ENCODE measurements at regions not wholly inside any gene's neighbourhood (a gene's known extent, or its start where the extent isn't known, plus 50 kb on each side); places are given as distances from the start of the nearest gene placed in this dataset.
A peak's percentile ranks its signal among the peaks of the same experiment; 100 is the strongest.
"Not testable (repeated sequence)": the region's sequence is repeated elsewhere in the genome, so short reads cannot be mapped to it uniquely, and the experiment has no call there.

- not testable (repeated sequence) for H3K4me3 Mint-ChIP-seq; H3K4me1 Mint-ChIP-seq; H3K27ac Mint-ChIP-seq; ATAC-seq (replicated peaks); H3K36me3 Mint-ChIP-seq; DNase-seq; H3K27me3 Mint-ChIP-seq; H3K9me3 Mint-ChIP-seq
These were observed 370.0 kb downstream of the TBL1XR1 start for GRCh38 chr3:176827244-176827643.

- Mint-ChIP-seq H3K27me3 (no peaks in the 10 kb centered on the region), H3K27ac (no peak overlapping the region), H3K36me3 (no peaks in the 10 kb centered on the region), H3K9me3 (peaks cover 2 to 5% of the 10 kb centered on the region in 2 donors), H3K4me3 (no peak overlapping the region), H3K4me1 (no peaks in the 10 kb centered on the region)
- DNase-seq (no peak), ATAC-seq (replicated peaks) (no peak)
These were observed 372.5 kb downstream of the TBL1XR1 start for GRCh38 chr3:176824811-176825210.

- Mint-ChIP-seq H3K27ac (no peak overlapping the region), H3K4me3 (no peak overlapping the region), H3K36me3 (no peaks in the 10 kb centered on the region), H3K27me3 (no peaks in the 10 kb centered on the region), H3K4me1 (no peaks in the 10 kb centered on the region), H3K9me3 (peaks cover 2 to 3% of the 10 kb centered on the region in 2 donors)
- ATAC-seq (replicated peaks) (no peak), DNase-seq (no peak)
These were observed 376.5 kb downstream of the TBL1XR1 start for GRCh38 chr3:176820764-176821163.

GRCh38 chr3:176816937-176817336 is 380.3 kb downstream of the TBL1XR1 start:
- peaks cover 0 to 3% of the 10 kb centered on the region in 2 donors for H3K9me3 Mint-ChIP-seq
- no peaks in the 10 kb centered on the region for H3K4me1 Mint-ChIP-seq
- no peak overlapping the region for H3K4me3 Mint-ChIP-seq
- H3K36me3 Mint-ChIP-seq: no peaks in the 10 kb centered on the region
- DNase-seq (no peak), ATAC-seq (replicated peaks) (no peak)
- no peak overlapping the region for H3K27ac Mint-ChIP-seq
- H3K27me3 Mint-ChIP-seq: no peaks in the 10 kb centered on the region

GRCh38 chr3:176814285-176814684 is 383.0 kb downstream of the TBL1XR1 start:
- Mint-ChIP-seq H3K4me3 (no peak overlapping the region), H3K27ac (no peak overlapping the region), H3K9me3 (peaks cover under 1 to 4% of the 10 kb centered on the region in 2 donors), H3K27me3 (no peaks in the 10 kb centered on the region), H3K36me3 (no peaks in the 10 kb centered on the region), H3K4me1 (no peaks in the 10 kb centered on the region)
- DNase-seq: peak; percentile 15
- ATAC-seq (replicated peaks): peak; percentile 83 to 85

- Mint-ChIP-seq H3K4me3 (no peak overlapping the region), H3K36me3 (no peaks in the 10 kb centered on the region), H3K27me3 (no peaks in the 10 kb centered on the region), H3K27ac (no peak overlapping the region), H3K9me3 (peaks cover 3 to 4% of the 10 kb centered on the region in 2 donors), H3K4me1 (no peaks in the 10 kb centered on the region)
- ATAC-seq (replicated peaks): no peak
- no peak for DNase-seq
These were observed 389.3 kb downstream of the TBL1XR1 start for GRCh38 chr3:176807938-176808337.

- ATAC-seq (replicated peaks): no peak
- H3K9me3 Mint-ChIP-seq: peaks cover 0 to 2% of the 10 kb centered on the region in 2 donors
- no peaks in the 10 kb centered on the region for H3K4me1 Mint-ChIP-seq
- H3K27ac Mint-ChIP-seq: no peak overlapping the region
- DNase-seq: no peak
- H3K4me3 Mint-ChIP-seq: no peak overlapping the region
- no peaks in the 10 kb centered on the region for H3K27me3 Mint-ChIP-seq
- H3K36me3 Mint-ChIP-seq: no peaks in the 10 kb centered on the region
These were observed 397.6 kb downstream of the TBL1XR1 start for GRCh38 chr3:176799675-176800074.

GRCh38 chr3:176798680-176799079 is 398.6 kb downstream of the TBL1XR1 start:
- H3K9me3 Mint-ChIP-seq: peaks cover 0 to 2% of the 10 kb centered on the region in 2 donors
- H3K27me3 Mint-ChIP-seq: no peaks in the 10 kb centered on the region
- H3K4me1 Mint-ChIP-seq: no peaks in the 10 kb centered on the region
- no peak for ATAC-seq (replicated peaks)
- no peak for DNase-seq
- H3K4me3 Mint-ChIP-seq: no peak overlapping the region
- H3K36me3 Mint-ChIP-seq: no peaks in the 10 kb centered on the region
- H3K27ac Mint-ChIP-seq: no peak overlapping the region

GRCh38 chr3:176796371-176796770 is 400.9 kb downstream of the TBL1XR1 start:
- no peak for DNase-seq

GRCh38 chr3:176795891-176796290 is 401.4 kb downstream of the TBL1XR1 start:
- no peaks in the 10 kb centered on the region for H3K4me1 Mint-ChIP-seq
- DNase-seq: no peak
- no peak overlapping the region for H3K4me3 Mint-ChIP-seq

More at GRCh38 chr3:176796371-176796770, 400.9 kb downstream of the TBL1XR1 start:
- Mint-ChIP-seq H3K27me3 (no peaks in the 10 kb centered on the region), H3K27ac (no peak overlapping the region), H3K4me1 (no peaks in the 10 kb centered on the region), H3K36me3 (no peaks in the 10 kb centered on the region), H3K9me3 (peaks cover 0 to 2% of the 10 kb centered on the region in 2 donors), H3K4me3 (no peak overlapping the region)
- ATAC-seq (replicated peaks): no peak

GRCh38 chr3:176794406-176794805 is 402.9 kb downstream of the TBL1XR1 start:
- no peak overlapping the region for H3K4me3 Mint-ChIP-seq
- no peaks in the 10 kb centered on the region for H3K4me1 Mint-ChIP-seq
- no peak for ATAC-seq (replicated peaks)
- DNase-seq: no peak
- H3K36me3 Mint-ChIP-seq: no peaks in the 10 kb centered on the region
- H3K9me3 Mint-ChIP-seq: peaks cover 0 to 2% of the 10 kb centered on the region in 2 donors
- no peaks in the 10 kb centered on the region for H3K27me3 Mint-ChIP-seq
- H3K27ac Mint-ChIP-seq: no peak overlapping the region

More at GRCh38 chr3:176795891-176796290, 401.4 kb downstream of the TBL1XR1 start:
- no peak overlapping the region for H3K27ac Mint-ChIP-seq
- H3K36me3 Mint-ChIP-seq: no peaks in the 10 kb centered on the region
- no peak for ATAC-seq (replicated peaks)
- peaks cover 0 to 2% of the 10 kb centered on the region in 2 donors for H3K9me3 Mint-ChIP-seq
- no peaks in the 10 kb centered on the region for H3K27me3 Mint-ChIP-seq

- Mint-ChIP-seq H3K36me3 (no peaks in the 10 kb centered on the region), H3K9me3 (peaks cover 0 to 3% of the 10 kb centered on the region in 2 donors), H3K27ac (no peak overlapping the region), H3K4me1 (no peaks in the 10 kb centered on the region), H3K27me3 (peaks cover 0 to 1% of the 10 kb centered on the region in 2 donors), H3K4me3 (no peak overlapping the region)
- DNase-seq (no peak), ATAC-seq (replicated peaks) (no peak)
These were observed 407.3 kb downstream of the TBL1XR1 start for GRCh38 chr3:176789947-176790346.

- Mint-ChIP-seq H3K27me3 (peaks cover 0 to 3% of the 10 kb centered on the region in 2 donors), H3K27ac (no peak overlapping the region), H3K4me3 (no peak overlapping the region), H3K9me3 (peaks cover 0 to 3% of the 10 kb centered on the region in 2 donors), H3K4me1 (no peaks in the 10 kb centered on the region), H3K36me3 (no peaks in the 10 kb centered on the region)
- DNase-seq (no peak), ATAC-seq (replicated peaks) (no peak)
These were observed 408.0 kb downstream of the TBL1XR1 start for GRCh38 chr3:176789281-176789705.

- no peak for DNase-seq
- H3K9me3 Mint-ChIP-seq: peaks cover 0 to 3% of the 10 kb centered on the region in 2 donors
- ATAC-seq (replicated peaks): no peak
- H3K36me3 Mint-ChIP-seq: no peaks in the 10 kb centered on the region
- no peaks in the 10 kb centered on the region for H3K4me1 Mint-ChIP-seq
- H3K27ac Mint-ChIP-seq: no peak overlapping the region
- H3K4me3 Mint-ChIP-seq: no peak overlapping the region
- H3K27me3 Mint-ChIP-seq: peaks cover 0 to 3% of the 10 kb centered on the region in 2 donors
These were observed 409.8 kb downstream of the TBL1XR1 start for GRCh38 chr3:176787506-176787905.

GRCh38 chr3:176785171-176785570 is 412.1 kb downstream of the TBL1XR1 start:
- DNase-seq (no peak), ATAC-seq (replicated peaks) (no peak)
- peaks cover 0 to 3% of the 10 kb centered on the region in 2 donors for H3K27me3 Mint-ChIP-seq
- no peak overlapping the region for H3K27ac Mint-ChIP-seq
- no peak overlapping the region for H3K4me3 Mint-ChIP-seq
- no peaks in the 10 kb centered on the region for H3K36me3 Mint-ChIP-seq
- peaks cover 0 to 3% of the 10 kb centered on the region in 2 donors for H3K9me3 Mint-ChIP-seq
- H3K4me1 Mint-ChIP-seq: no peaks in the 10 kb centered on the region

GRCh38 chr3:176780766-176781165 is 416.5 kb downstream of the TBL1XR1 start:
- no peak overlapping the region for H3K4me3 Mint-ChIP-seq
- no peak for ATAC-seq (replicated peaks)

More at GRCh38 chr3:176780766-176781165, 416.5 kb downstream of the TBL1XR1 start:
- Mint-ChIP-seq H3K27me3 (peaks cover 0 to 3% of the 10 kb centered on the region in 2 donors), H3K9me3 (no peaks in the 10 kb centered on the region), H3K36me3 (no peaks in the 10 kb centered on the region), H3K4me1 (no peaks in the 10 kb centered on the region), H3K27ac (no peak overlapping the region)
- no peak for DNase-seq

Data from stimulated activated naive B cell treated with anti-CD40 and anti-IgM and Interleukin-4, amounts not matched to agents 10 μg/mL and 1 μg/mL and 100 μg/mL, for 72 hours (primary cell).